ENCODE measurements at regions not wholly inside any gene's neighbourhood (a gene's known extent, or its start where the extent isn't known, plus 50 kb on each side); places are given as distances from the start of the nearest gene placed in this dataset.

DNA sequence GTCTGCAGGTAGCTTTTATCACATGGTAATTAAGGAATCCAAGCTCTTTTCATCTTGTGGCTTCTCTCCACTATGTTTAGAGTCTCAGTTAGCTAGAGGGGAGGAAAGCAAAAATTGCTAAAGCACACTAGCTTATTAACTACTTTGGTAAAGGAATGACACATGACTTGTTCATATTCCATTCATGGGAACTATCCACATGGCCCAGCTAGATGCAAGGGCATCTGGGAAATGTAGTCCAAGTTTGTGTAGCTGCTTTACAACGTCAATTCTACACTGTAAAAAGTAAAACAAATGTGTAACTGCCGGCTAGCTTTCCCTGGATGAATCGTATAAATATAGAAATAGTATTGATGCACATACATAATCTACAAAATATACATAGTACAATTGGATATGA, 244.5 kb upstream of the LRFN5 start:
- no peak overlapping the region for H3K27ac ChIP-seq (ENCODE audit: low read depth in 1 of 2, low read length in 2 of 2)
- H3K4me3 ChIP-seq (ENCODE audit: low read depth in 1 of 3, low read length in 3 of 3): no peak overlapping the region
- no peak for DNase-seq (ENCODE audit: low spot score)
- no peak overlapping the region for H3K9ac ChIP-seq (ENCODE audit: low read depth in 1 of 2, low read length in 2 of 2)
- no peaks in the 10 kb centered on the region for H3K9me3 ChIP-seq (ENCODE audit: control insufficient read depth in 4 of 4, low read length in 3 of 4)
- TF ChIP-seq FOXA2 (IDR thresholded peaks at IDR 0.05): no peak
- TF ChIP-seq ZBTB33 (IDR thresholded peaks at IDR 0.05): no peak
- no peak for TF ChIP-seq ATF3 (IDR thresholded peaks at IDR 0.05)
- TF ChIP-seq HNF4A (conservative IDR thresholded peaks at IDR 0.05): no peak
- no peak for TF ChIP-seq SP1 (IDR thresholded peaks at IDR 0.05)
- H3K27me3 ChIP-seq (ENCODE audit: control insufficient read depth in 4 of 4, insufficient read depth in 4 of 4, low read length in 3 of 4): no peaks in the 10 kb centered on the region
- no peaks in the 10 kb centered on the region for H3K36me3 ChIP-seq (ENCODE audit: control insufficient read depth in 4 of 4, insufficient read depth in 3 of 4, low read depth in 1 of 4, low read length in 3 of 4)
- WGBS: 65% methylated on average over 3 of the region's 3 CpGs
- no peaks in the 10 kb centered on the region for H3K4me1 ChIP-seq (ENCODE audit: control insufficient read depth in 4 of 4, insufficient read depth in 4 of 4, low read length in 3 of 4)

DNA sequence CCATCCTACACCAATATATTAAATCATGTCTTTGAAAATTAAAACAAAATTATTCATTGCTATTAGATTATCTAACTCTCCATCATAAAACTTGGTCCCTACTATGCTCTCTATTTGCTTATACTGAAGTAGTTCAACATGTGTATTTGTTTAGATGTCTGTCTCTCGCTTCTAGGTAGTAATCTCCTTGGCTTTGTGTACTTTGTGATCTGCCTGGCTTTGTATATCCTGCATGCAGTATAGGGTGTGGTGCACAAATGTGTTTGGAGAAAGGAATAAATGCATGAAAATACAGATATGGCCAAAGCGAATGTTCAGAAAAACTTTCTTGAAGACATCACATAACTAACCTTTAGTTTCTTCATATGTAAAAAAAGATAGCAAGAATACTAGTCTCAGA, 246.6 kb upstream of the LRFN5 start:
- Histone ChIP-seq H3K9me3 (ENCODE audit: control insufficient read depth in 4 of 4, low read length in 3 of 4) (no peaks in the 10 kb centered on the region), H3K4me3 (ENCODE audit: low read depth in 1 of 3, low read length in 3 of 3) (no peak overlapping the region), H3K36me3 (ENCODE audit: control insufficient read depth in 4 of 4, insufficient read depth in 3 of 4, low read depth in 1 of 4, low read length in 3 of 4) (no peaks in the 10 kb centered on the region), H3K9ac (ENCODE audit: low read depth in 1 of 2, low read length in 2 of 2) (no peak overlapping the region), H3K27me3 (ENCODE audit: control insufficient read depth in 4 of 4, insufficient read depth in 4 of 4, low read length in 3 of 4) (no peaks in the 10 kb centered on the region), H3K27ac (ENCODE audit: low read depth in 1 of 2, low read length in 2 of 2) (no peak overlapping the region), H3K4me1 (ENCODE audit: control insufficient read depth in 4 of 4, insufficient read depth in 4 of 4, low read length in 3 of 4) (no peaks in the 10 kb centered on the region)
- WGBS: 61% methylated on average over 2 of the region's 2 CpGs
- no peak for DNase-seq (ENCODE audit: low spot score)
- TF ChIP-seq SP1 (IDR thresholded peaks at IDR 0.05) (no peak), RXRA (IDR thresholded peaks at IDR 0.05) (no peak)
- TF ChIP-seq, protein P1, sequence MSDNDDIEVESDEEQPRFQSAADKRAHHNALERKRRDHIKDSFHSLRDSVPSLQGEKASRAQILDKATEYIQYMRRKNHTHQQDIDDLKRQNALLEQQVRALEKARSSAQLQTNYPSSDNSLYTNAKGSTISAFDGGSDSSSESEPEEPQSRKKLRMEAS (IDR thresholded peaks at IDR 0.05): no peak

DNA sequence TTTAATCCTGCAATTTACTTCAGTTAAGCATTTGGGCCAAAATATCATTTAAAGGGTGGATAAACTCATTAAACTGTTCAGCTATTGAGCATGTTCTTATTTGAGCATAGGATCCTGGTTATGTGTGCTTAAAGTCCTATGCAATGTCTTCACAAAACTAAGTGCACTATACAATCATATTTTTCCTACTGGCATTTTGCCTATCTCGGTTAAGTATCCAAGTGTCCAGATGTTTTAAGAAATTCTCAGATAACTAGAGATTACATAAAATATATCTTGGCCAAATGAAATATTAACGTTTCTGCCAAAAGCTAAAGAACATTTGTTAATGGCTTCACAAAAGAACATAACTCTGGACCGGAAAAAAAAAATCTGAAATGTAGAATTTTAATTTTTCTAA, 250.8 kb upstream of the LRFN5 start:
- 71% methylated on average over 3 of the region's 3 CpGs for WGBS
- H3K9ac ChIP-seq (ENCODE audit: low read depth in 1 of 2, low read length in 2 of 2): no peak overlapping the region
- no peak for DNase-seq (ENCODE audit: low spot score)
- no peaks in the 10 kb centered on the region for H3K27me3 ChIP-seq (ENCODE audit: control insufficient read depth in 4 of 4, insufficient read depth in 4 of 4, low read length in 3 of 4)
- H3K4me1 ChIP-seq (ENCODE audit: control insufficient read depth in 4 of 4, insufficient read depth in 4 of 4, low read length in 3 of 4): no peaks in the 10 kb centered on the region
- no peak overlapping the region for H3K27ac ChIP-seq (ENCODE audit: low read depth in 1 of 2, low read length in 2 of 2)
- no peaks in the 10 kb centered on the region for H3K9me3 ChIP-seq (ENCODE audit: control insufficient read depth in 4 of 4, low read length in 3 of 4)
- H3K36me3 ChIP-seq (ENCODE audit: control insufficient read depth in 4 of 4, insufficient read depth in 3 of 4, low read depth in 1 of 4, low read length in 3 of 4): no peaks in the 10 kb centered on the region
- H3K4me3 ChIP-seq (ENCODE audit: low read depth in 1 of 3, low read length in 3 of 3): no peak overlapping the region
- TF ChIP-seq REST (IDR thresholded peaks at IDR 0.05) (no peak), FOXA1 (IDR thresholded peaks at IDR 0.05) (no peak), HNF4A (conservative IDR thresholded peaks at IDR 0.05) (no peak), RXRA (IDR thresholded peaks at IDR 0.05) (no peak), RAD21 (IDR thresholded peaks at IDR 0.05) (no peak), ZBTB33 (IDR thresholded peaks at IDR 0.05) (no peak), HNF4G (IDR thresholded peaks at IDR 0.05) (no peak), NR2F2 (IDR thresholded peaks at IDR 0.05) (no peak), ATF3 (IDR thresholded peaks at IDR 0.05) (no peak), JUND (IDR thresholded peaks at IDR 0.05) (no peak), TAF1 (conservative IDR thresholded peaks at IDR 0.05) (no peak), SP1 (IDR thresholded peaks at IDR 0.05) (no peak), YY1 (IDR thresholded peaks at IDR 0.05) (no peak)
